CD4-positive, alpha-beta T cell treated with Interleukin-2 at 100 ng/mL for 4 hours (primary cell): ENCODE measurements at regions not wholly inside any gene's neighbourhood (a gene's known extent, or its start where the extent isn't known, plus 50 kb on each side); places are given as distances from the start of the nearest gene placed in this dataset.

ENCODE experiments used
- DNase-seq: peaks from one replicate; pipeline ENCODE4 v3.0.0-alpha.2; 2020; ENCODE audit warnings: low spot score

- no peak for DNase-seq
These were observed 369.4 kb upstream of the B3GALT2 start for GRCh38 chr1:193555662-193556441.

- no peak for DNase-seq
These were observed 367.2 kb upstream of the B3GALT2 start for GRCh38 chr1:193553564-193553963.

GRCh38 chr1:193552274-193552673 is 365.9 kb upstream of the B3GALT2 start:
- no peak for DNase-seq

- DNase-seq: no peak
These were observed 362.7 kb upstream of the B3GALT2 start for GRCh38 chr1:193549081-193549480.

GRCh38 chr1:193545171-193545570 is 358.8 kb upstream of the B3GALT2 start:
- no peak for DNase-seq

GRCh38 chr1:193543259-193543658 is 356.8 kb upstream of the B3GALT2 start:
- no peak for DNase-seq

GRCh38 chr1:193542690-193543089 is 356.3 kb upstream of the B3GALT2 start:
- DNase-seq: no peak

GRCh38 chr1:193540511-193540910 is 354.1 kb upstream of the B3GALT2 start:
- DNase-seq: peak; percentile 36

- DNase-seq: peak; percentile 32
These were observed 353.5 kb upstream of the B3GALT2 start for GRCh38 chr1:193539731-193540459.

- peak; percentile 29 for DNase-seq
These were observed 352.3 kb upstream of the B3GALT2 start for GRCh38 chr1:193538680-193539079.

- no peak for DNase-seq
These were observed 351.6 kb upstream of the B3GALT2 start for GRCh38 chr1:193538003-193538354.

GRCh38 chr1:193537266-193538002 is 351.0 kb upstream of the B3GALT2 start:
- peak; percentile 78 for DNase-seq

GRCh38 chr1:193533853-193534252 is 347.4 kb upstream of the B3GALT2 start:
- DNase-seq: no peak

GRCh38 chr1:193525917-193526710 is 339.7 kb upstream of the B3GALT2 start:
- DNase-seq: peak; percentile 19

- DNase-seq: no peak
These were observed 339.0 kb upstream of the B3GALT2 start for GRCh38 chr1:193525411-193525810.

GRCh38 chr1:193524616-193525015 is 338.2 kb upstream of the B3GALT2 start:
- no peak for DNase-seq

GRCh38 chr1:193524021-193524420 is 337.6 kb upstream of the B3GALT2 start:
- DNase-seq: no peak

- no peak for DNase-seq
These were observed 334.1 kb upstream of the B3GALT2 start for GRCh38 chr1:193520472-193520871.

GRCh38 chr1:193519922-193520321 is 333.5 kb upstream of the B3GALT2 start:
- no peak for DNase-seq

- DNase-seq: no peak
These were observed 330.5 kb upstream of the B3GALT2 start for GRCh38 chr1:193516755-193517388.

GRCh38 chr1:193514397-193514796 is 328.0 kb upstream of the B3GALT2 start:
- no peak for DNase-seq

GRCh38 chr1:193513032-193513431 is 326.6 kb upstream of the B3GALT2 start:
- no peak for DNase-seq
